Astrocyte of the cerebellum (primary cell): ENCODE measurements at regions not wholly inside any gene's neighbourhood (a gene's known extent, or its start where the extent isn't known, plus 50 kb on each side); places are given as distances from the start of the nearest gene placed in this dataset.

Experiments
- DNase-seq: peaks from one replicate; pipeline ENCODE4 v3.0.0-alpha.2; 2011; ENCODE audit warnings: low read depth
- H3K4me3 ChIP-seq: 2 replicates; pipeline ENCODE4 v1.5.1; 2011; ENCODE audit warnings: mild to moderate bottlenecking, low read depth, low read length, moderate library complexity
- in situ Hi-C: cut with HindIII; loops from 2 replicates; pipeline ENCODE4 v1.10.0; 2017; ENCODE audit warnings: low sequenced_read_pairs
- TF ChIP-seq, protein P1 (sequence below): IDR thresholded peaks from 2 replicates; pipeline ENCODE4 v1.5.1; 2012; ENCODE audit warnings: low read length, low read depth, moderate library complexity, mild to moderate bottlenecking; ENCODE audit errors: missing control alignments

DNA sequence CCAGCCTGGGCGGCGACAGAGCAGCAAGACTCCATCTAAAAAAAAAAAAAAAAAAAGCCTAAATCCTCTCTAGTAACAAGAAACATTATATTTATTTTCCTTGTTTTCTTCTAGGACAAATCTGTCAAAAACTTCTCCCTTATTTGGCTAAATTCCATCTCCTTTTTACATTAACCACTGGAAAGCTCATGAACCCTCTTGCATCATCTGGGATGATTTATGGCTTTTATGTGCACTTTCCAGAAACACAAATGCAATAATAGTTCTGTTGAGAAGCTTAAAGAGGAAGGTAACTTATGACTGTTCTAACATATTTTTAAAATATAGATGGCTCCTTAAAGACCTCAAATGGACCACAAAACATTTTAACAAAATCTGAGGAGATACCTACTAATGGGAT lies 526.1 kb upstream of the SPTLC3 start:
- H3K4me3 ChIP-seq = no peak overlapping the region
- TF ChIP-seq, protein P1, sequence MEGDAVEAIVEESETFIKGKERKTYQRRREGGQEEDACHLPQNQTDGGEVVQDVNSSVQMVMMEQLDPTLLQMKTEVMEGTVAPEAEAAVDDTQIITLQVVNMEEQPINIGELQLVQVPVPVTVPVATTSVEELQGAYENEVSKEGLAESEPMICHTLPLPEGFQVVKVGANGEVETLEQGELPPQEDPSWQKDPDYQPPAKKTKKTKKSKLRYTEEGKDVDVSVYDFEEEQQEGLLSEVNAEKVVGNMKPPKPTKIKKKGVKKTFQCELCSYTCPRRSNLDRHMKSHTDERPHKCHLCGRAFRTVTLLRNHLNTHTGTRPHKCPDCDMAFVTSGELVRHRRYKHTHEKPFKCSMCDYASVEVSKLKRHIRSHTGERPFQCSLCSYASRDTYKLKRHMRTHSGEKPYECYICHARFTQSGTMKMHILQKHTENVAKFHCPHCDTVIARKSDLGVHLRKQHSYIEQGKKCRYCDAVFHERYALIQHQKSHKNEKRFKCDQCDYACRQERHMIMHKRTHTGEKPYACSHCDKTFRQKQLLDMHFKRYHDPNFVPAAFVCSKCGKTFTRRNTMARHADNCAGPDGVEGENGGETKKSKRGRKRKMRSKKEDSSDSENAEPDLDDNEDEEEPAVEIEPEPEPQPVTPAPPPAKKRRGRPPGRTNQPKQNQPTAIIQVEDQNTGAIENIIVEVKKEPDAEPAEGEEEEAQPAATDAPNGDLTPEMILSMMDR = no peak
- in situ Hi-C loops = no loop called here
- DNase-seq = no peak

DNA sequence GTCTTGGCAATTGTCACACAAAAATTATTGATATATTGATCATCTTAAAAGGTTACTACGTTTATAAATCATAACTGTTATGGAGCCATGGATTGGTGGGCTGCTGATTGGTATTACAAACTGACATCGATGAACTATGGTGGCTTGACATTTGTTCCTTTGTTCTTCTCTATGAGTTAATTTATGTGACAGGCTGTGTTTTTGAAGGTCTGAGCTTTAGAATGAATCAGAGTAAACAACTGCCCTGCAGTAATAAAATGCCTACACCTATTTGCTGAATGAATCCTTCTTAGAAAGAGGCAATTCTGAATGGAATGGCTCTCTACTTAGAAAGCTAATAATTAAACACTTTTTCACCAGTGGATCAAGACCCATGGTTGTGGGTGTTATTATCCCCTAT lies 506.3 kb upstream of the SPTLC3 start:
- H3K4me3 ChIP-seq = no peak overlapping the region
- DNase-seq = no peak
- in situ Hi-C loops = no loop called here
- TF ChIP-seq, protein P1 = no peak

DNA sequence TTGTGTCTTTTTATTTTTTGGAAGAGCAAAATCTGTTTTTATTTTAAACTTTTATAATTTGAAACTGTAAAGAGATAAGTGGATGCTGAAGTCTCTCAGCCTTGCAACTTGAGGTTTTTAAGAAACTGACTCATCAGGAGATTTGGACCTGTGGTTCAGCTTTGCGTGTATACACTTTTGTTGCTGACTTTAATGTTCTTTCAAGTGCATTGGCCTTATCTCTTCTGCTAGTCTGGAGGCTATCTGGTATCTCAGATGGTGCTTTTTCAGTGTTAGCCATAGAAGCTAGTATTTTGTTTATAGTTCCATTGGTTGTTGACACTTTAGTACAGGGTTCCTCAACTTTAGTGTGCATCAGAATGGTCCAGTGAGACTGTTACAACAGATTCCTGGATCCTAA lies 504.0 kb upstream of the SPTLC3 start:
- TF ChIP-seq, protein P1 = no peak

DNA sequence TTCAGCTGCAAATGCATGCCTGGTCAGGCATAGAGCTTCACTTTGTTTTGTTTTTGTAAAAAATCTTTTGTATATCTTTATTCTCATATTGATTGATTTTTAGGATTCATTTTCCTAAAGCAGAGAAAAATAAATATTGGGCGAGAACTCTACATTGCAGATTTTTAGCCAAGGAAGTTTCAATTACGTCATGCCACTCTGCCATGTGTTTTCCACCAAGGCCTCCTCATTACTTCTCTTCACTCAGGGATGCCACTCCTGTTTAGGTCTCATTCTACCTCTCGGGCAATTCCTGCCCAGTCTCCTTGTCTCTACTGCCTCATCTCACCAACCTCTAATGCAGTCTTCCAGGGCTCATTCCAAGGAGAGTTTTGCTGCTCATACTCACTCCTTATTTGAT lies 497.3 kb upstream of the SPTLC3 start:
- H3K4me3 ChIP-seq = no peak overlapping the region
- in situ Hi-C loops = no loop called here
- DNase-seq = no peak
- TF ChIP-seq, protein P1 = no peak

More for the DNA sequence above, 504.0 kb upstream of the SPTLC3 start:
- DNase-seq = no peak
- in situ Hi-C loops = no loop called here
- H3K4me3 ChIP-seq = no peak overlapping the region

DNA sequence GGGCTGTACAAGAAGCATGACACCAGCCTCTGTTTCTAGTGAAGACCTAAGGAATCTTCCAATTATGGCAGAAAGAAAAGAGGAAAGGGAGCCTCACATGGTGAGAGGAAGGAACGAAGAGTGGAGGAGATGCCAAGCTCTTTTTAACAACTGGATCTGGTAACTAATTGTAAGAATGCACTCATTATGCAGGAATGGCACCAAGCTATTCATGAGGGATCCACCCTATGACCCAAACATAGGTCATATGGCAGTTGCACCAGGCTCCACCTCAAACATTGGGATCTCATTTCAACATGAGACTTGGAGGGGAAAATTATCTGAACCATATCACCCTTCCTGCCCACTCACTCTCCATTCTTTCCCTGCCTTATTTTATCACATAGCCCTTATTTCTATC lies 496.0 kb upstream of the SPTLC3 start:
- DNase-seq = no peak
- H3K4me3 ChIP-seq = no peak overlapping the region
- TF ChIP-seq, protein P1 = no peak
- in situ Hi-C loops = no loop called here

DNA sequence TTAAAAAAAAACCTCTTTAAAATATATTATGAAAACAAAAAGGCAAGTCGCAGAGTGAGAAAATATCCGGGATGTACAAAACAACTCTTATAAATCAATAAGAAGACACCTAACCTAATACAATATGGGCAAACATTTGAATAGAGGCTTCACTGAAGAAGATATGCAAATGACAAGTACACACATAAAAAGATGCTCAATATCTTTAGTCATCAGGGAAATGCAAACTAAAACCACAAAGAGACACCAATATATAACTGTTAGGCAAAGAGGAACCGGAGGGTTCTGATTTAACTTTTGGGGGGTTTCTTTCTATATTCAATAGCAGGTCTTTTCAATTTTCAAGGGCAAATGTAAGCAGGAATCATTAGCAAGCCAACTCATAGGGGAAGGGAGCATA lies 480.7 kb upstream of the SPTLC3 start:
- in situ Hi-C loops = no loop called here
- H3K4me3 ChIP-seq = no peak overlapping the region
- no peak for DNase-seq
- TF ChIP-seq, protein P1 = no peak

DNA sequence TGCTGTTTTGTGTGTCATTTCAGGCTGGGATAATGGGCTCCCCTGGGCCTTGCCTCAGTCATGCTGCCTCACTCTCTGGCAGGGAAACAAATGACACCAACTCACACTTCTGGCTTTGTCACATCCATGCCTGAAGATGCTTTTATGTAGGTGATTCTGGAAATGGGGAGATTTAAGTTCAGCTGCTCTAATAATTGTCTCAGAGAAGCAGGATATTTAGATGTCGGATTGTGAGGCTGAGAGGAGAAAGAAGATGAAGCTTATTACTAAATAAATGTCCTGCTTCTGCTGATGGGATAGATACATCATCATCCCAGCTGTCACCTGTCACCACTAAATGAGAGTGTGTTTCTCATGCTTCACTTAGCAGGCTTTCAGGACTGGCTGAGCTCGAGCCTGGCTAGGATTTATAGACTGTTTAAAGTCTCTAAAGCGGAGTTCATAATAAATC lies 480.2 kb upstream of the SPTLC3 start:
- H3K4me3 ChIP-seq = no peak overlapping the region
- DNase-seq = no peak
- TF ChIP-seq, protein P1 = no peak
- in situ Hi-C loops = no loop called here
